ENCODE measurements at regions not wholly inside any gene's neighbourhood (a gene's known extent, or its start where the extent isn't known, plus 50 kb on each side); places are given as distances from the start of the nearest gene placed in this dataset.
"Not testable (repeated sequence)": the region's sequence is repeated elsewhere in the genome, so short reads cannot be mapped to it uniquely, and the experiment has no call there.

DNA sequence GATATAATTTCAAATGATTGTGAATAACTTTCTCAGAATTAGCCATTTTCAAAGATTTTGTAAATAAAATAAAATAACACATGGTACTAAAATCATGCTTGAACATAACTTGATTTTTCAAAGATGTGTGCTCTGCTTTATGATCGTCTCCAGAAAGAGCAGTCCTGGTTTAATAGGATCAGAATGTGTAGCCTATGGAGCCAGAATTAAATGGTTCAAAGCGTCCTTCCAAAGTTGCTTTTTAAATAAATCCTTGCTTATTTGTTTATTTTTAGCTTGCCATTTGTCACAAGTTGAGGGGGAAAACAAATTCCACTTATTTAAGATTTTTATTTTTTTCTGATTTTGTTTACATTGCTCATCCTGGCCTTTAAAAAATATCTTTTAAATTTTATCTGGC lies 123.7 kb upstream of the SPRED1 start:
- no peak for DNase-seq

DNA sequence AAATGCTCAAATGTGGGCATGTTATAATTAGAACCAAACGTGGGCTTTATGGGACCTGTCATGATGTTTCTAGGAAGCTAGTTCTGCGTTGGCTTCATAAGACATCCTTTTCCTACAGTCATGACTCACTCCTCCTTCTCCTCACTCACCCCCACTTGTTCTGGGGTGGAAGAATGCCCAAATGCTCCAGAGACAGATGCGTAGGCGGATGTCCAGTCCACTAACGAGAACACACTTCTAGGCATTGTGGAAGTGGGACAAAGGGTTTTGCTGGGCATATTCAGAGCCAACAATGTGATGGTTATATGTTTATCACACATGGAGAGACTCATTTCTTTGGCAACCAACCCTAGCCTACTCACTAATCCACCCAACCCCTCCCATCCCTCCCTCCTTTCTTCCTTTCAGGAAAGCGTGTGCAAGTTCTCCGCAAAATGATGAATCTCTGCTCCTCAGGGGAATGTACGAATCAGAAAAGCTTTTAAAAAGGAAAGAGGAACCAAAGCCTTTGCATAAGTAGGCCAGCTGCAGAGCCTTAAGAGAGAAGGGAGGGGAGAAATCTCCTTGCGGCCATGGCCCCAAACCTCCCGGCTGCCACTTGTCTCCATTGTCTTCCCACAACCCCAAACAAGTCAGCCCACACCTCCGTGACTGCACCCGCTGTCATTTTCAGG lies 123.0 kb upstream of the SPRED1 start:
- no peak for DNase-seq

DNA sequence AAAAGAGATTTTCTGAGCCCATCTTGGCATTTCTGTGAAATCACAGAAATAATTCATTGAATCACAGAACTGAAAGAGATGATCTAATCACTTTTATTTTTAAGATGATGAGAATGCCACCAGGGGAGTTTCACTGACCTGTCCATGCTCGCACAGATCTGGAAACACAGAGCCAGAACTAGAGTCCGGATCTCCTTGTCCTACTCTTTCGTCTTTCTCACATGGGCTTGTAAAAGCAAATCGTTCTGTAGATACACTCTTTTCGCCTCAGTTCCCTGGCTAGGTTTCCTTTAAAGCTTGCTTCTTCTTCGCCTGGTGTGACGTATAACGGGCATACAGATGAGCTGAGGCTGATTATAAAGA lies 122.5 kb upstream of the SPRED1 start:
- no peak for DNase-seq

DNA sequence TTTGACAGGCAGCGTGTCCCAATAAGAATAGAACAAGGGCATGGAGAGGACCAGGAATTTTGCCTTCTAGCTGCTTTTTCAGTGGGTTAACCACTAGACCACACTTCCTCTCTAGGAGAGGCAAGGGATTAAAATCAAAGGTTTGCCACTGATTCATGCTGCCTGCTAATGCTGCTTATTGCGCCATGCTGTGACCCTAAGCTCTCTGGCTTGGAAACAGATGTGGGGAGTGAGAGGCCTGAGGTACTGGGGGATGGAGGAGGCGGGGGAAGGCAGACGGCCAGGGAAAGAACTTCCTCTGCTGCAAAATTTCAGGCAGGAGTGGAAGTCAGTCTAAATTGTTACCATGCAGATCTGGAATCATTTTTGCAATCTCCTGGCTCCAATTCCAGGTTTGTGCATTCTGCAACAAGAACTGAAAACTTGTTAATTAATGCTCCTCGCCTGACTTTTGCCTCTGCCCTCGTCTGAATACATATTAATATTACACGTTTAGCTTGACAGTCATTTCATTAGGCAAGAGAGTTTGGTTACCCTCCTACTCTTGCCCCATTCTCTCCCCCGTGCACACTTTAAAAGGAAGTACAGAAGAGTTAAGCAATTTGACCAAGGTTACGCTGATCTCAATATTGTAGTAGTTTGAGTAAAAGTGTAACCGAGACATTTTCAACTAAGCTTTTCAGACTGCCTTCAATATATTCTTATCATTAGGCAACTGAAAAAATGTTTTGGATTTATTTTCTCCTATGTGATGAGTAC lies 121.7 kb upstream of the SPRED1 start:
- no peak for DNase-seq

DNA sequence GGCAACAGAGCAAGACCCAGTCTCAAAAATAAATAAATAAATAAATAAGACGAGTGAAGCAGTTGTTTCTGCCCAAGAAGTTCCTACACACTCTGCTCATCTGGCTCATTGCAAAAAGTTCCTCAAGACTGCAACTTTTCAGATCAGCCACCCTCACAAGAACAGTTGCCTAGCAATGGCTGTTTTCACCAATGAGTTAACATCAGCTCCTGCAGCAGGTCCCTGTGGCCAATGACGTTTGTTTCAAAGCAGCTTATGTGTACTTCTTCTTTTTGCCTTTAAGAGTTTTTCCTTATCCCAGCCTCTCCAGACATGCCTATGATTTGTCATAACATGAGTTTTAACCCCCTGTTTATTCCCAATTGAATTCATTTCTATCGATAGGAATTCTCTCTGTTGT lies 118.4 kb upstream of the SPRED1 start:
- no peak for DNase-seq

DNA sequence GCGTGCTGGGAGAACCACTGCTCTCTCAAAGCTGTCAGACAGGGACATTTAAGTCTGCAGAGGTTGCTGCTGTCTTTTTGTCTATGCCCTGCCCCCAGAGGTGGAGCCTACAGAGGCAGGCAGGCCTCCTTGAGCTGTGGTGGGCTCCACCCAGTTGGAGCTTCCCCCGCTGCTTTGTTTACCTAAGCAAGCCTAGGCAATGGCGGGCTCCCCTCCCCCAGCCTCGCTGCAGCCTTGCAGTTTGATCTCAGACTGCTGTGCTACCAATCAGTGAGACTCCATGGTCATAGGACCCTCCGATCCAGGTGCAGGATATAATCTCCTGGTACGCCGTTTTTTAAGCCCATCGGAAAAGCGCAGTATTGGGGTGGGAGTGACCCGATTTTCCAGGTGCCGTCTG lies 110.4 kb upstream of the SPRED1 start:
- DNase-seq, result not testable (repeated sequence)

DNA sequence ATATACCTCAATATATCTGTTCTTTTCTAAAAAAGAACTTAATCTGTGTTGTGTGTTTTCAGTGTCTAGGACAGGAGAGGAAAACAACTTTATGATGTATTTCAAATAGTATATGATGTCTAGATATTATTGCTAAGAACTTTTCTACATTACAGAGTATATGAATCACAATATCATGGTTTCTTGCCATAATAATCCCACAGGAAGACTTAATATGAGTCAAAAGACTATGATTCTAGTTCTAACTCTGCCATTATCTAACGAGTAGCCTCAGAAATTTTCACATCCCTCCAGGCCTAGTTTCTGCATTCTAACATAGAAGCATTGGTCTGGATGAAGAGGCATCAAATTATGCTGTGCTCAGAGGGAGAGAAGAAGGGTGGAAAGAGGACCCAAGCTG lies 107.7 kb upstream of the SPRED1 start:
- no peak for DNase-seq

DNA sequence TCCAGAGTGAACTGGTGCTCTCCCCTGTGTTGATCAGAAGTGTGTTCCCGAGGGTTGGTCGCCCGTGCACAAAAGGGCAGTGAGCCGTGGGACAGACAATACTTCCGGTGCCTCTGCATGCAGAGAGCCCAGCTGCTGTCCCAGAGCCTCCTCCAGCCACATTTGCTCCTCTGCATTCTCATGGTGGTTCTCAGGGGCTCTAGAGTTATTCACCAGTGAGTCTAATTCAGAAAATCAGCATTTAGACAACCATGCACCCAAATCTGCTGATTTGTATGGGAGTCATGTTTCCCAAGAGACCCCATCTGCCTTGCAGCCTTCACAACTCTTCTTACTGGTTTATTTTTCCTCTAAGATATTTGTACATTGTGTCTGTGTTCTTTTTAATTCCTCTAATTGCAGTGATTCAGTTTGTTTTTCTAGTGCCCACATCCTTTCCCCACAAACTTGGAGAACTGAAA lies 107.0 kb upstream of the SPRED1 start:
- no peak for DNase-seq

DNA sequence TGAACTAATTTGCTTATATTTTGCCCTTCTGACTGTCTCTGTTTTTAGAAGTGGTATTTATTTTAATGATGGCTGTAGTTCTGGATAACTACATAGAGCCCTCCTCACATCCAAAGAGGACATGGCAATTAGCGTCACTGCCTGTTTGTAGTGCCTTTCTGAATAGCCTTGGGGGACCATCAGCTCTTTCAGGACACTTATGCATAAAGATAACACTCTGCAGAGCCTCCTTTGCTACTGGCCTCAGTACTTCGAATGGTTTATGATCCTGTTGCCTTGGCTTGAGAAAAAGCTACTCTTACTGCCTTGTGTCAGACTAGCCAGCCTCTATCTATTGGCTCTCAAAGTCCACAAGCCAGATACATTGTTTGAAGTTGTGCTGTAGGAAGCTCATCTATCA lies 105.4 kb upstream of the SPRED1 start:
- no peak for DNase-seq

DNA sequence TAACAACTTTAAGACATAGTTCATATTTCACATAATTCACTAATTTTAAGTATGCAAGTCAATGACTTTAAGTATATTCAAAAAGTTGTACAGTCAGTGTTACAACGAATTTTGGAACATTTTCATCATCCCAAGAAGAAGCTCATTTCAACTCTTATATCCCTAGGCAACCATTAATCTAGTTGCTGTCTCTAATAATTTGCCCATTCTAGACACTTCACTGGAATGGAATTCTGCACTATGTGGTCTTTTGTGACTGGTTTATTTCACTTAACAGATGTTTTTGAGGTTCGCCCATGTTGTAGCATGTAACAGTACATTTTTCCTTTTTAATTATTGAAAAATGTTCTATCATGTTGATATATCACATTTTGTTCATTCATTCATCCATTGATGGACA lies 104.2 kb upstream of the SPRED1 start:
- no peak for DNase-seq

DNA sequence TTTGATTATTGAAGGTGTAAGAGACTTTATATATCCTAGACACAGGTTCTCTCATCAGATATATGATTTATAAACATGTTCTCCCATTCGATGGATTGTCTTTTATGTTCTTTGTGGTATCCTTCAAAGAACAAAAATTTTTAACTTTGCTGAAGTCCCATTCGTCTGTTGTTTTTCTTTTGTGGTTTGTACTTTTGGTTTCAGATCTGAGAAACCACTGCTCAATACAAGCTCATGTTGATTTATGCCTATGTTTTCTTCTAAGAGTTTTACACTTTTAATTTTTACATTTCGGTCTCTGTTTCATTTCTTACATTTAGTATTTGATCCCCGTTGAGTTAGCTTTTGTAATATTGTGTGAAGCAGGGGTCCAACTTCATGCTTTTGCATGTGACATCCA lies 103.3 kb upstream of the SPRED1 start:
- no peak for DNase-seq

DNA sequence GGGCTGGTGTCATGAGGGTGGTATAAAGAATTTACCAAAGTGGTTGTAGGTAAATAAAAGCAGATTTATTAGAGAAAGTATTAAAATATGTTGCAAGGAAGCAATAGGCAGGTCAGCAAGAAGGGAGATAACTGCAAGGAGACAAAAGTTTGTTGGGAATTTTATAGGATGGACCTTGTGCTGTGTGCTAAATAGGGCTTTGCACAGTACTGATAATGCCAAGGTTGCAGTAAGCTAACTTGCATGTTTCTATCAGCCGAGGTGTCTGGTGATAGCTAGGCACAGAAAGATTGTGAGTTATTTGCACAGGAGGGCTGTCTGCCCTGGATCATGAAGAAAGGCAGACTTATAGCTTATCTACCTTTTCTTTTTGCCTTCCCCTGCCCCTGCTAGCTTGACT lies 102.5 kb upstream of the SPRED1 start:
- DNase-seq, result no peak

DNA sequence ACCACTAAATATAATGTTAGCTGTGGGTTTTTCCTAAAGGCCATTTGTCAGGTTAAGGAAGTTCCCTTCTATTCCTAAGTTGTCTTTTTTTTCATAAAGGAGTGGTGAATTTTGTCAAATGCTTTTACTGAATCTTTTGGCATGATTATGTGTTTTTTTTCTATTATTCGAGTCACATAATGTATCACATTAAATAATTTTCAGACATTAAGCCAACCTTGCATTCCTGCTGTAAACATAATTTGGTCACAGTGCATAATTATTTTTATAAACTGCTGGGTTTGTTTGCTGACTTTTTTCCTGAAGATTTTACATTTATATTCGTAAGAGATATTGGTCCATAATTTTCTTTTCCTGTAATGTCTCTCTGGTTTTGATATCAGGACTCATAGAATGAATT lies 101.8 kb upstream of the SPRED1 start:
- no peak for DNase-seq

DNA sequence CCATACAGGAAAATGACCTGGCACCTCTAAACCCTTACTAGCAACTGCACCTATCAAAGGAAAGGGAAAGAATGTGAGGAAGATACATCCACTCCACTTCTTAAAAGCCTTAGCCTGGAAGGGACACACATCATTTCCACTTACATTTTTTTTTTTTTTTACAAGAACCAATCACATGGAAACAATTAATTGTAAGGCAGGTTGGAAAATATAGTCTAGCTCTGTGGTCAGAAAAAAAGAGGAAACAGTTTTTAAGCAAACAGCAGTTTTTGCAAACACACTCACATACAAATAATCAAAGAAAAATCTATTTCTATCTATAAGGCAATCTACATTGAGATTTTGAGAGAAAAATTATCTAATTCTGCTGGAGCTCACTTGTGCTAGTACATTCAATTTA lies 98.9 kb upstream of the SPRED1 start:
- DNase-seq, result no peak

DNA sequence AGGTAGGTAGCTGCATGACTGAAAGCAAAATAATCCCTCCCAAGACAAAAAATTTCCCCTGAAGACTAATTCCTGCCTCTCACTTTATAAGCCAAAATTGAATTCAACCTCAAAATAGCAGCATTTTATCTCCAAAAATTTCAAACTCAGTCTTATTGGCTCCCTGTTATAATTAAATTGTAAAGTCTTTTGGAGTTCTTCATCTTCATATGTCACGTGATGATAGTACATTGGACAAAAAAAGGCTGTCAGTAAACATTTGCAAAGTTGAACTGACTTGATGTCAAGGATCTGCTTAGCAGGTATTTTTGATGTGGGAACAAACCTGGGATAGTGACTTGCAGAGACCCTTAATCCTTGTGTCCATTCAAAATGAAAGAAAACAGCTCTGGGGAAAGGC lies 98.4 kb upstream of the SPRED1 start:
- DNase-seq, result no peak

DNA sequence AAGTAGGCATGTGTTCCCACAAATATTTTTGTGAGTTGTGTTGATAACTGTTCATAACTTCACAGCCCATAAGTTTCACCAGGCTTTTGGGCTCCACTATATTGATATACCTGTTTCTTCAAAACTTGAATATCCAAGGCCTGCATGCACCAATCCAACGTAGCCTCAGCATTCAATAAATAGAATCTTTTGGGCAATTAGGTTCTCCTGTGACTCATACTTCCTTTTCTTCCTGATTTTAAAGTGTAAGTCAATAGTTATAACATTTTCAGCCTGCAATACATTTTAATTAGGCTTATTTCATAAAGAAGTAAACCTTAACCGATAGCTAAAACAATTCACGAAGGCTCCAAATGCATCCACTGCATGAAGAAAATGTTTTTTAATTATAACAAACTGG lies 97.8 kb upstream of the SPRED1 start:
- DNase-seq, result no peak

DNA sequence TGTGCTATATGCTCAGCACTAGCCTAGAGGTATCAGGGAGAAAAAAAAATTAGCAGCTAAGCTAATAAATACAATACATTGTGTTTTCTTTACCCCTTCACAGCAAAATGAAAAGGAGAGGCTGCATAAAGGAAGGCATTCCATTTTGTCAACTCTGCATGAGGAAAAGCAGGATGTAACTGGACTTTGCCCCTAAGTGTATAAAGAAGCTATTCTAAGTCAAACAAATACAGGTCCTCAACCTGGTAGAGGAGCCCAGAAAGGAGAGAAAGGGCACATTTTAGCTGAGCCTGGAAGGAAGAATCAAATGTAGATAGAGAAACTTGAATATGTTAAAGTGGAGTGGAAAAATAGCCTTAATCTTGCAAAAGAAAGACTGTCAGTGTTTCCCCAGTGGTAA lies 89.0 kb upstream of the SPRED1 start:
- DNase-seq, result no peak

DNA sequence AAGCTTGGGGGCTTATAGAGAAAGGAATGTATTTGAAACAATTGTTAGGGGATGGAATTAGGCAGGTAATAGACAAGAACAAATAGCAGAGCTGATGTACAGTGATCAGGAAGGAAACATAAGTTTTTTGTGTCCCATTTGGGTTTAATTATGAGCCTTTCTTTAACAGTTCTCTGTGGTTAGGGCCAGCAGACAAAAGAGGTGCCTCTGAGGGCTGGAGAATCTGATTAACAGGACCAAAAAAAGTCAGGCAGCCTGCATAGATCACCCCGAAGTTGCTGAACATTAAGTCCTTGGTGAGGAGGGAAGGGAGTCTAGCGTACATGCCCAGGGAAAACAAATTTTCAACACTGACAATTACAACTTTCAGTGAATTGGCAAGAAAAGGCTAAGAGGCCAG lies 88.6 kb upstream of the SPRED1 start:
- DNase-seq, result no peak

DNA sequence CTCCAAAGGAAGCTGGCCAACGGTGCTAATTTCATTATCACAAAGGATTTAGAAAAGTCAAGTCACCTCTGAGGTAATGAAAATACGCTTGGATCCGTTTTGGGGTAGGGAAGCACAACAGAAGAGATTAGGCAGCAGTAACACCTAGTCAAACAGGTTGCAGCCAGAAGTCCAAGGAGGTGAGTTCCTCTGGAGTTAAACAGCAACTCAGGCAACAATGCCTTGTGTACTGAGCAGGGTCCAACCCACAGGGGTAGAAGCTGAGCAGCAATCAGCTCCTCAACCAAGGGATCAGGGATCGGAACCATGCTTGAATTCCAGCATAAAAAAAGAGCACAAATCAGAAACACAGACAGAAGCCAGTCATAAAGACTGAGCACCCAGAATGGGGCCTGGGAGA lies 88.1 kb upstream of the SPRED1 start:
- DNase-seq, result no peak

DNA sequence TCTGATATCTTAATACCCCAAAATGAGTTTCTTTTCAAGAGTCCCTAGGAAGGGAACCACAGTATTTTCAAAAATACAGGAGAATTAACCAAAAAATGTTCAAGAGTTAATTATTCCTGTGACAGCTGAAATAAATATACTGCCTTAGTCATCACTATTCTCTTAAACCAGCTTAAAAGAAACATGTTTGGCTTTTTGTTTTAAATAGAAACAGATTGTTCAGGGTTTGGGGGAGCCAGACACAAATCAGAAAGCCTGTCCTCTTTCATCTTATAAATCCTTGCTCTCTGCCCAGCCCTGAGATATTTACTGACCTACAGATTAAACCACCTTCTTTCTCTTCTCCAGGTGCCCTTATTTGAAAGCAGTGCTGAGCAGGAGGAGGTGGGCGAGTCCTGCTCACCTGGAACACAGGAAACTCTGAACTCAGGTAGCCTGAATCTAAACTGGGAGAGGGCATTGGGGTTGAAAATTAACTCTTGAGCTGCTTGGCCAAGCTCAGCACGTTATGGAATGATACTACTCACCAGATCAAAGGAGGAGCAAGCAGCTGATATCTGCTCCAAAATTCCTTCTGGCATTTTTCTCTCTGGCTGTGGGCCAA lies 84.1 kb upstream of the SPRED1 start:
- no peak for DNase-seq

DNA sequence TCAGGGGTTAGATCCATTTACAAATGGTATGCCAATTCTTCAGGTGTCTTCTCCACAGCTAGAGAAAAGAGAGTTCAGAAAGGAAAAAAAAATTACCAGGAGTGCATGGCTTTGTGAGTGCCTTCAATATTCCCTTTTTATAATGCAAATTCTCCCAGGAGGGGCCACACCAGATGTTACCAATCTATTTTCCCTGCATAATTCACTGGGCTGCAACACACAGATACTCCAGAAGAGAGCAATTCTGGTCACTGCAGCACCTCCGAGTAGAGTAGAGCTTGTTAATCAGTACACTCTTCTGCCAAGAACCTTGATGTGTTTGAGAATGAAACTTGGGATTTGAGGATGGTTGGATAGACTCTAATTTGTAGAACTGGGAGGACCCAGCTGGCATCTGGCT lies 80.7 kb upstream of the SPRED1 start:
- DNase-seq, result no peak

DNA sequence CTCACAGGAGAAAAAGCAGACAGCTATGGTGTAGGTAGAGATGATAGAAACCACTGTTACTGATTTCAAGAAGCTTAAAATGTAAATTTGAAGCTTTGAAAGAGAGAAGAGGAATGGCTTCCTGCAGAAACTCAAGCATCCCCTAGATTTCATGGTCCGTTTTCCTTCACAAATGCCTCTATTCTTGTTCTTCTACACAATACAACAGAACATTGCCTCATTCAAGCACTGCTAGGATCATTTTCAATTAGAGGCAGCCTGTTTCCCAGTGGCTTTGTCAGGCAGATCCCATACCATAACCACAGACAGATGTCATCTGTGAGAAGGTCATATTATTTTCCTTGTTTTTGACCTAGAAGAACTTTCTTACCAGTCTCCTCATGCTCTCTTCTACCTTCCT lies 77.9 kb upstream of the SPRED1 start:
- no peak for DNase-seq

DNA sequence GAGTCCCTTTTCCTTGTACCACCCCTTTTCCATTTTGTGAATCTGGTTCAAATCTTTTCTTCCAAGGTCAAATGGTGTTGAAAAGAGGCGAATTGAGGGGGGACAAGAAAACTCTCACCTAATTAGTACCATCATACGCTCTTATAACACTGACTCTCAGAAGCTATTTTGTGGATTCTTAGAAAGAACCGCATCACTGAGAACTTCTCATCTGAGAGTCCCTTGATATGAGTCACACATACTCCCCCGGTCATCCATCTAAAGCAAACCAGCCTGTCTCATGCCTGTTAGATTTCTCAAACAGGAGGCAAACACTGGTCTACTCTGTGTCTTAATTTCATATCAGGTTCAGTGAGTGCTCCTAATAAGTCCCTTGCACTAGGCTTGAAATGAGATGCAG lies 76.5 kb upstream of the SPRED1 start:
- no peak for DNase-seq

DNA sequence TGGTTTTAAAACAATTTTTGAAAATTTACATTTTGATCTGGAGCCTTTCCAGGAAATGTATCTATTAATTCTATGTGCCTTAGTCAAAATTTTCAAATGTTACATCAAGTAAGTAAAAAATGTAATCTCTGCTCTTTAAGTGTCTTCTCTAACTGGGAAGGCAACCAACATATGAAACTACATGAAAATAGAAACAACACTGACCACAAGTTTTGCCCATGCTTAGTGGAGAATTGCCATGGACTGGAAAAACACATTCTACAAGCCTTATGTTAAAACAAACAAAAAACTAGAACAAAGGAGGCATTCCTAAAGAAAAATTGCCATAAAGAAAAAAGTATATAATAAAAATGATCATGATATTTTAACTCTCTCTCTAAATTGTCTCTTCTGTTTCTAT lies 75.9 kb upstream of the SPRED1 start:
- DNase-seq, result no peak

DNA sequence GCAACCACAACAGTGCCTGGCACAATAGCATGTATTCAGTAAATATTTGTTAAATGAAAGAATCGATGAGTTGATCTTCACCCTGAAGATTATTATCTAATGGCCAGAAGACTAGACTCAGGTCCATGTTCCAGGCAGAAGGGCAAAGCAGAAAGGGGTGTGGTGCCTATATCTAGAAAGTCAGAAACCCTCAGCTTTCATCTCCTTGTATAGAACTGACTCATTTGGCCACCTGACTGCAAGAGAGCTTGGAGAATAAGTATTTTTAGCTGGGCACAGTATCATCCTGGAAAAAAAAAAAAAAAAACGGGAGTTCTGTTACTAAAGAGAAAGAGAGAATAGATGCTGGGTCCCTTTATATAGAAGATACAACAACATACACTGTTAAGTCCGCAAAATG lies 69.7 kb upstream of the SPRED1 start:
- DNase-seq, result no peak

All from SW 1271 (cell line).